ENCODE measurements at regions not wholly inside any gene's neighbourhood (a gene's known extent, or its start where the extent isn't known, plus 50 kb on each side); places are given as distances from the start of the nearest gene placed in this dataset.

- no peaks in the 10 kb centered on the region for H3K36me3 ChIP-seq
- no peaks in the 10 kb centered on the region for H3K4me1 ChIP-seq
- no peaks in the 10 kb centered on the region for H3K27me3 ChIP-seq
- no peak for DNase-seq
- H3K27ac ChIP-seq: no peak overlapping the region
- no peaks in the 10 kb centered on the region for H3K9me3 ChIP-seq
- no peak overlapping the region for H3K9ac ChIP-seq (ENCODE audit: low read depth in 2 of 2, low read length in 2 of 2)
- no peak overlapping the region for H3K4me3 ChIP-seq
- TF ChIP-seq CTCF (IDR thresholded peaks at IDR 0.05): no peak
- intact Hi-C loops (cut with DNase I): no loop called here
Observed at GRCh38 chr7:1362301-1362700, 97.0 kb downstream of the MICALL2 start.

- intact Hi-C loops (cut with DNase I): no loop called here
- no peak overlapping the region for H3K4me3 ChIP-seq
- no peak overlapping the region for H3K27ac ChIP-seq
- no peaks in the 10 kb centered on the region for H3K36me3 ChIP-seq
- no peaks in the 10 kb centered on the region for H3K4me1 ChIP-seq
- H3K9me3 ChIP-seq: no peaks in the 10 kb centered on the region
- H3K27me3 ChIP-seq: peaks cover 11% of the 10 kb centered on the region
- TF ChIP-seq CTCF (IDR thresholded peaks at IDR 0.05): no peak
- no peak overlapping the region for H3K9ac ChIP-seq (ENCODE audit: low read depth in 2 of 2, low read length in 2 of 2)
- DNase-seq: no peak
Observed at GRCh38 chr7:1364068-1364905, 95.0 kb downstream of the MICALL2 start.

DNA sequence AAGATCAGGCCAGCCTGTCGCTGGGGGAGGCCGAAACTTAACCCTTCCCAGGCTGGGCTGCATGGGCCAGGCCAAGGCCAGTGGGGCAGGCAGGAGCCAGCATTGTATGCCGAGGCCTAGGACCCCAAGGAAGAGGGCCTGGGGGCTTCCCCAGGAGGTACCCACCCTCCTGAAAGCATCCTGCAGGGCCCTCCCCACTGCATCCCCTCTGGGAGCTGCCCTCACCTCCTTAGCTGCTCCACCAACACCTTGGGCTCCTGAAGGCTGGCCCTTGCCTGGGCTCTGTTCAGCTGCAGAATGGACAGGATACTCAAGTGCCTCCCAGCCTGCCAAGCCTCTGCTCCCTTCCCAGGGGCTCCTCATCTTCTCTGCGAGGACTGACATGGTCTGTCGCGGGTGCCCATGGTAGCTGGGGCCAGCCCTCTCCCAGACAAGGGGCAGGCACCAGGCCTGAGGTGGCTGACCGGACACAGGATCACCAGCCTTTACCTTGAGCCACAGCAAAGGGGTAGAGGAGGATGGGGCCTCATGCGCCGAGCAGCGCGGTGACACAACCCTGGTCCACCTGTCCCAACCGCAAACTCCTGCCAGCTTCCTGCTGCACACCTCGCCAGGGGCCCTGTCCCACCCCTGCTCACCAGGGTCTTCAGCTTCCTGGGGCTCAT is 94.2 kb downstream of the MICALL2 start:
- Histone ChIP-seq H3K36me3 (no peaks in the 10 kb centered on the region), H3K27me3 (peaks cover 11% of the 10 kb centered on the region), H3K9ac (ENCODE audit: low read depth in 2 of 2, low read length in 2 of 2) (no peak overlapping the region), H3K9me3 (no peaks in the 10 kb centered on the region), H3K4me3 (no peak overlapping the region), H3K4me1 (no peaks in the 10 kb centered on the region), H3K27ac (no peak overlapping the region)
- no peak for TF ChIP-seq CTCF (IDR thresholded peaks at IDR 0.05)
- intact Hi-C loops (cut with DNase I): no loop called here
- no peak for DNase-seq

DNA sequence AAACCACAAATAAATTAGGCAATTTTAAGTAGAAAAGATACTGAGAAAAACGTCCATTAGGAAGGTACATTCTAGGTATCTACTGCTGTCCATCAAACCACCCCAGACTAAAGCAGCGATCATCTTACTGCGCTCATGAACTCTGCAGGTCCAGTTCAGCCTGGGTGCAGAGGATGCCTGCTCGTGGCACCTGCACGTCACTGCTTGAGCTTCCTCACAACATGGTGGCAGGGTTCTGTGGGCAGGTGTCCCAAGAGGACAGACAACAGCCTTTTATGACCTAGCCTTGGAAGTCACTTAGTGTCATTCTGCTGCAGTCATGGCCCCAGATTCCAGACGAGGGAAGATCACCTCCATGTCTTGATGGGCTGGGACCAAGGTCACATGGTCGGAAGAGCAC is 93.4 kb downstream of the MICALL2 start:
- no peak for TF ChIP-seq CTCF (IDR thresholded peaks at IDR 0.05)
- no peaks in the 10 kb centered on the region for H3K36me3 ChIP-seq
- no peaks in the 10 kb centered on the region for H3K4me1 ChIP-seq
- no peaks in the 10 kb centered on the region for H3K9me3 ChIP-seq
- intact Hi-C loops (cut with DNase I): no loop called here
- H3K4me3 ChIP-seq: no peak overlapping the region
- no peak for DNase-seq
- no peak overlapping the region for H3K27ac ChIP-seq
- H3K9ac ChIP-seq (ENCODE audit: low read depth in 2 of 2, low read length in 2 of 2): no peak overlapping the region
- H3K27me3 ChIP-seq: peaks cover 11% of the 10 kb centered on the region

- no peak for DNase-seq
- intact Hi-C loops (cut with DNase I): no loop called here
- Histone ChIP-seq H3K4me3 (no peak overlapping the region), H3K9me3 (no peaks in the 10 kb centered on the region), H3K4me1 (no peaks in the 10 kb centered on the region), H3K36me3 (no peaks in the 10 kb centered on the region), H3K27me3 (peaks cover 11% of the 10 kb centered on the region), H3K9ac (ENCODE audit: low read depth in 2 of 2, low read length in 2 of 2) (no peak overlapping the region), H3K27ac (no peak overlapping the region)
- no peak for TF ChIP-seq CTCF (IDR thresholded peaks at IDR 0.05)
Observed at GRCh38 chr7:1366801-1367405, 92.4 kb downstream of the MICALL2 start.

All from colonic mucosa (tissue), 4 donors.